Vagina (tissue), 2 donors: ENCODE measurements at regions not wholly inside any gene's neighbourhood (a gene's known extent, or its start where the extent isn't known, plus 50 kb on each side); places are given as distances from the start of the nearest gene placed in this dataset.
A peak's percentile ranks its signal among the peaks of the same experiment; 100 is the strongest.

ENCODE experiments used
- POLR2A ChIP-seq, 2 donors: fragments of 450-650 bp; IDR thresholded peaks; one replicate each; pipeline ENCODE4 v1.6.1; 2017; ENCODE audit warnings: antibody characterized with exemption in 2 of 2, mild to moderate bottlenecking in 2 of 2, moderate library complexity in 2 of 2
- TF ChIP-seq, protein P1 (sequence below), 3 experiments: fragments of 450-650 bp in 2 of 3; fragments of 200-600 bp in 1 of 3; sonication (generic) in 1 of 3; IDR thresholded peaks; one replicate each; pipeline ENCODE4 v1.5.1; 2017 to 2019; ENCODE audit warnings: antibody characterized with exemption in 3 of 3, mild to moderate bottlenecking in 2 of 3, moderate library complexity in 2 of 3

DNA sequence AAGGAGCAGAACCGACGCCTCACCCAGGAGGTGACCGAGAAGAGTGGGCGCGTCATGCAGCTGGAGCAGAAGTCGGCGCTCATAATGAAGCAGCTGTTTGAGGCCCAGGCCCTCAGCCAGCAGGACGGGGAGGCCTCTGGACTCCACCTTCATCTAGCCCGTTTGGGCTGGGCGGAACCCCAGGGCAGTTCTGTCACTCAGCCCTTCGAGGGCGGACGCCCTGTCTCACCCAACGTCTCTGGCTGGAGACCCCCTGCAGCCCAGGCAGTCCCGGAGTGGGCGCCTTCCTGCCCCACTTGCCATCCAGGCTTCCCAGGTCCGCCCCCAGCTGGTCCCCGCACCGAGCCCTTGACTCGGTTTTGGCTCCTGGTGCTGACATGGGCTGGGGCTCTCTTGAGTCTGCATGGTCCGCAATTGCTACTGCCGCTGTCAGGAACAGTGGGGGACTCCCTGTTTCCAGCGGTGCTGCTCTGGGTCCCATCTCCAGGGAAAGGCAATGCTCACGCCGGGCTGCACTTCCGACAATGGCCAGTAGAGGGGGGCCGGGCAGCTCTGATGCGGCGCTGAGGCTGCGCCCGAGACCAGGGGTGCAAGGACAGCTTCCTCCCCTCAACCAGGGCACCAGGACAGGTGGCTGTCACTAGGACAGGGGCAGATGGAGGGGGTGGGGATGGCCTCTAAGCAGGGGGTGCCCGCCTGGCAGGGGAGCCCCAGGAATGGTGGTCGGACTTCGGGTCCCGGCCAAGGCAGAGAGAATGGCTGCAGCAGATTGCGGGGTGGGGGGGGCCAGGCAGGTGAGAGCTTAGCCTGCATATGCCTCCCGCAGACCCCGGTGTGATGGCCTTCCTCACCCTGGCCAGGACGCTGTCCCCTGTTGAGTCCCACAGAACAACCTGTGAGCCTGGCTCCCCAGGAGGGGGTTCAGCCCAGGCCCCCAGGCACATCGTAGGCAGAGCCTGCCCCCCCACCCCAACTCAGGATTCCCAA is 71.2 kb upstream of the KCTD7 start:
- TF ChIP-seq, protein P1, sequence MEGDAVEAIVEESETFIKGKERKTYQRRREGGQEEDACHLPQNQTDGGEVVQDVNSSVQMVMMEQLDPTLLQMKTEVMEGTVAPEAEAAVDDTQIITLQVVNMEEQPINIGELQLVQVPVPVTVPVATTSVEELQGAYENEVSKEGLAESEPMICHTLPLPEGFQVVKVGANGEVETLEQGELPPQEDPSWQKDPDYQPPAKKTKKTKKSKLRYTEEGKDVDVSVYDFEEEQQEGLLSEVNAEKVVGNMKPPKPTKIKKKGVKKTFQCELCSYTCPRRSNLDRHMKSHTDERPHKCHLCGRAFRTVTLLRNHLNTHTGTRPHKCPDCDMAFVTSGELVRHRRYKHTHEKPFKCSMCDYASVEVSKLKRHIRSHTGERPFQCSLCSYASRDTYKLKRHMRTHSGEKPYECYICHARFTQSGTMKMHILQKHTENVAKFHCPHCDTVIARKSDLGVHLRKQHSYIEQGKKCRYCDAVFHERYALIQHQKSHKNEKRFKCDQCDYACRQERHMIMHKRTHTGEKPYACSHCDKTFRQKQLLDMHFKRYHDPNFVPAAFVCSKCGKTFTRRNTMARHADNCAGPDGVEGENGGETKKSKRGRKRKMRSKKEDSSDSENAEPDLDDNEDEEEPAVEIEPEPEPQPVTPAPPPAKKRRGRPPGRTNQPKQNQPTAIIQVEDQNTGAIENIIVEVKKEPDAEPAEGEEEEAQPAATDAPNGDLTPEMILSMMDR (IDR thresholded peaks at IDR 0.05) = peak; percentile 81 to 96 (median 88)
- no peak for TF ChIP-seq POLR2A (IDR thresholded peaks at IDR 0.05)
